ENCODE measurements at regions not wholly inside any gene's neighbourhood (a gene's known extent, or its start where the extent isn't known, plus 50 kb on each side); places are given as distances from the start of the nearest gene placed in this dataset.

- H3K4me3 Mint-ChIP-seq (ENCODE audit: unreplicated experiment), result no peak overlapping the region
- TF ChIP-seq, protein P1, sequence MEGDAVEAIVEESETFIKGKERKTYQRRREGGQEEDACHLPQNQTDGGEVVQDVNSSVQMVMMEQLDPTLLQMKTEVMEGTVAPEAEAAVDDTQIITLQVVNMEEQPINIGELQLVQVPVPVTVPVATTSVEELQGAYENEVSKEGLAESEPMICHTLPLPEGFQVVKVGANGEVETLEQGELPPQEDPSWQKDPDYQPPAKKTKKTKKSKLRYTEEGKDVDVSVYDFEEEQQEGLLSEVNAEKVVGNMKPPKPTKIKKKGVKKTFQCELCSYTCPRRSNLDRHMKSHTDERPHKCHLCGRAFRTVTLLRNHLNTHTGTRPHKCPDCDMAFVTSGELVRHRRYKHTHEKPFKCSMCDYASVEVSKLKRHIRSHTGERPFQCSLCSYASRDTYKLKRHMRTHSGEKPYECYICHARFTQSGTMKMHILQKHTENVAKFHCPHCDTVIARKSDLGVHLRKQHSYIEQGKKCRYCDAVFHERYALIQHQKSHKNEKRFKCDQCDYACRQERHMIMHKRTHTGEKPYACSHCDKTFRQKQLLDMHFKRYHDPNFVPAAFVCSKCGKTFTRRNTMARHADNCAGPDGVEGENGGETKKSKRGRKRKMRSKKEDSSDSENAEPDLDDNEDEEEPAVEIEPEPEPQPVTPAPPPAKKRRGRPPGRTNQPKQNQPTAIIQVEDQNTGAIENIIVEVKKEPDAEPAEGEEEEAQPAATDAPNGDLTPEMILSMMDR (IDR thresholded peaks at IDR 0.05), result no peak
- no peaks in the 10 kb centered on the region for H3K9me3 Mint-ChIP-seq (ENCODE audit: unreplicated experiment)
Observed at GRCh38 chr10:3684891-3685290, 100.1 kb downstream of the KLF6 start.

DNA sequence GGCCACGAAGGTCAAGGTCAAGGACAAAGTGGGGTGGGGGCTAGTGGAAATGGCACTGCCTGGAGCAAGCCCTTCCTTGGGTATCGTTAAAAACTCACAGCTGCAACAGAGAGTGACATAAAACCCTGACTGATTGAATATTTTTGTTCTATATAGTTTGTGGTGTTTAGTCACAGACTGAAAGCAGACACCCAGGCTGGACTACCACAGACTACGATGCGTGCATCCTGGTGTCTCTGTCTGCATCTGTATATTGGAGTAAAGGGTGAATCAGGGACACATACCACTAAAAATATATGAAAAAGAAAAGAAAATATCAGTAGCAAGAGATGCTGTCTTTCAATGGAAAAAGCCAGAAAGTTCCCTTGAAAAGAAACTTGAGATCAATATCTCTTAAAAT, 101.4 kb downstream of the KLF6 start:
- DNase-seq (ENCODE audit: extremely low spot score, unreplicated experiment), result no peak
- Mint-ChIP-seq H3K36me3 (ENCODE audit: unreplicated experiment) (no peaks in the 10 kb centered on the region), H3K27ac (ENCODE audit: unreplicated experiment) (no peak overlapping the region), H3K27me3 (ENCODE audit: unreplicated experiment) (no peaks in the 10 kb centered on the region), H3K4me3 (ENCODE audit: unreplicated experiment) (no peak overlapping the region), H3K4me1 (ENCODE audit: unreplicated experiment) (peaks cover 8% of the 10 kb centered on the region), H3K9me3 (ENCODE audit: unreplicated experiment) (no peaks in the 10 kb centered on the region)
- TF ChIP-seq, protein P1 (IDR thresholded peaks at IDR 0.05), result no peak

More at GRCh38 chr10:3684891-3685290, 100.1 kb downstream of the KLF6 start:
- Mint-ChIP-seq H3K27me3 (ENCODE audit: unreplicated experiment) (no peaks in the 10 kb centered on the region), H3K27ac (ENCODE audit: unreplicated experiment) (no peak overlapping the region), H3K4me1 (ENCODE audit: unreplicated experiment) (peaks cover 12% of the 10 kb centered on the region), H3K36me3 (ENCODE audit: unreplicated experiment) (no peaks in the 10 kb centered on the region)
- no peak for DNase-seq (ENCODE audit: extremely low spot score, unreplicated experiment)

GRCh38 chr10:3682745-3683144, 102.3 kb downstream of the KLF6 start:
- TF ChIP-seq, protein P1 (IDR thresholded peaks at IDR 0.05), result no peak
- DNase-seq (ENCODE audit: extremely low spot score, unreplicated experiment), result no peak
- H3K4me3 Mint-ChIP-seq (ENCODE audit: unreplicated experiment), result no peak overlapping the region
- H3K9me3 Mint-ChIP-seq (ENCODE audit: unreplicated experiment), result no peaks in the 10 kb centered on the region
- H3K4me1 Mint-ChIP-seq (ENCODE audit: unreplicated experiment), result peaks cover 8% of the 10 kb centered on the region
- H3K36me3 Mint-ChIP-seq (ENCODE audit: unreplicated experiment), result no peaks in the 10 kb centered on the region
- no peak overlapping the region for H3K27ac Mint-ChIP-seq (ENCODE audit: unreplicated experiment)
- no peaks in the 10 kb centered on the region for H3K27me3 Mint-ChIP-seq (ENCODE audit: unreplicated experiment)

DNA sequence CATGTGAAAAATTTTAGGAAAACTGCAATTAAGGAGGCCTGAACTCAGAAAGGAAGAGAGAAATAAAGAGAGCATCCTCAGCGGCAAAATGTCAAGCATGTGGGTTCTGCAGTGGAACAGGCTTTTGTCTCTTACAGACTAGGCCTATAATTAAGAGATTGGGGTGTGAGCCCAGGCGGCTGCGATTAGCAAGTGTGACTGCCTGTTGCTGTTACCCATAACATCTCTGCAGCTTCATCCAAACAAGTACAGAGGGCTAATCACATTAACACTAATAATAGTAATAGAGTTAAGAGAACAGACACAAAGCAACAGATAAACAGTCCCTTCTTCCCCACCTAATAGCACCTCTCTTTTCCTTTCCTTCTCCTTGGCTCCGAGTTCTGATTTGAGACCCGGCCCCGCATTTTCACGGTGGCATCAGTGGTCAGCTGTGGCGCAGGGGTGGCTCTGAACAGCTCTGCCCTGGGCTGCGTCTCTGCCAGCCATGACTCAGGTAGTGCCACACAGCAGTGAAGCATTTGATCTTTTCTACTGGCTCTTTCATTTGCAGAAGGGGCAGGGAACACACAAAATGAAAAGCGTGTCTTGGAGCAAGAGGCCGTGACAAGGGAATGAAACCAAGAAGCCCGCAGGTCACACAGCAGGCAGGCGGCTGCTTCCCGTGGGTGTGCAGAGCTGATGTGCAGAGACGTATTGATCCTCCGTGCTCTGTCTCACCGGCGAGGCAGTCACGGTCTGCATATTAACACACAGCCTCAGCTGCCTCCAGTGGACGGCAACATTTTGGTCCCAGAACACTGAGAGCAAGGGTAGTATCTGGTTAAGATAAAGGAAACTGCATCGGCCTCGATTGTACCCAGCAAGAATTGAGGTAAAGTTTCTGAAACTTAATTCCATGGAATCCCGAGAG, 103.1 kb downstream of the KLF6 start:
- H3K4me1 Mint-ChIP-seq (ENCODE audit: unreplicated experiment), result peaks cover 8% of the 10 kb centered on the region
- no peak for DNase-seq (ENCODE audit: extremely low spot score, unreplicated experiment)
- H3K27ac Mint-ChIP-seq (ENCODE audit: unreplicated experiment), result no peak overlapping the region
- no peaks in the 10 kb centered on the region for H3K27me3 Mint-ChIP-seq (ENCODE audit: unreplicated experiment)
- TF ChIP-seq, protein P1 (IDR thresholded peaks at IDR 0.05), result no peak
- no peaks in the 10 kb centered on the region for H3K36me3 Mint-ChIP-seq (ENCODE audit: unreplicated experiment)
- no peak overlapping the region for H3K4me3 Mint-ChIP-seq (ENCODE audit: unreplicated experiment)
- no peaks in the 10 kb centered on the region for H3K9me3 Mint-ChIP-seq (ENCODE audit: unreplicated experiment)

DNA sequence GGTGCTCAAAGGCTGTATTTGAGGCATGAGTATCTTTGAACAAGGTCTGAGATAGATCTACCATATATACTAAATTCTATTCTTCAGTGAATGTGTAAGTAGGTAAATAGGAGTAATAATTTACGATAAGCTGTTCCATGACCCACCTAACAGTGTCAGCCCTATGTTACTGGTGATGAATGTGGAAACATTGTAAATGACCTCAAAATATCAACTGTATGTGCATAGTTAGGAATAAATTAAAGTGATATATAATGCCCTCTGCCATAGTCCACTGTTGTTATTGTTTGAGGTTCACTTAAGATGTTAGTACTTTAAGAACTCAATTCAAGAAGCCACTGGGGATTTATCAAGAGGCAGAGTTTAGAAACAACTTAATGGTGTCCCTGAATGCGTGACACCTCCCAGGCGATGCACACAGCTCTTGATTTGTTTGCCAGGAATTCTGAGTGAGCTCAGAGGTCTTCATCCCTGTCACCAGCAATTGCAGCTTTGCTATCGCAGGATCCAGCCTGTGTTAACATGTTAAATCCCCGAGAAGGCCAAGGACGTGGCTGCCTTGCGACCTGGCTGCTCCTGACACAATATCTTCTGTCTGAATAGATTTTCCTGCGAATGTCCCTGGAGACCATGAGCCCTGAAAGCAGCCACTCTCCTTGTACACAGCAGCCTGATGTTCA, 104.9 kb downstream of the KLF6 start:
- TF ChIP-seq, protein P1 (IDR thresholded peaks at IDR 0.05), result no peak
- Mint-ChIP-seq H3K27me3 (ENCODE audit: unreplicated experiment) (no peaks in the 10 kb centered on the region), H3K4me1 (ENCODE audit: unreplicated experiment) (peaks cover 8% of the 10 kb centered on the region), H3K9me3 (ENCODE audit: unreplicated experiment) (no peaks in the 10 kb centered on the region), H3K36me3 (ENCODE audit: unreplicated experiment) (no peaks in the 10 kb centered on the region), H3K4me3 (ENCODE audit: unreplicated experiment) (no peak overlapping the region), H3K27ac (ENCODE audit: unreplicated experiment) (no peak overlapping the region)
- no peak for DNase-seq (ENCODE audit: extremely low spot score, unreplicated experiment)

All from osteocyte (in vitro differentiated cells).